Tibial nerve (tissue), 4 donors: ENCODE measurements at regions not wholly inside any gene's neighbourhood (a gene's known extent, or its start where the extent isn't known, plus 50 kb on each side); places are given as distances from the start of the nearest gene placed in this dataset.

Experiments used
- CTCF ChIP-seq, 5 experiments: fragments of 200-600 bp in 3 of 5; fragments of 450-650 bp in 2 of 5; sonication (generic) in 3 of 5; IDR thresholded peaks; one replicate each; pipeline ENCODE4 v1.5.1; 2016 to 2019; ENCODE audit warnings: antibody characterized with exemption in 5 of 5, mild to moderate bottlenecking in 3 of 5, moderate library complexity in 2 of 5
- EP300 ChIP-seq, 2 donors: sonication (generic); formaldehyde crosslinking; IDR thresholded peaks; one replicate each; pipeline ENCODE4 v1.6.1; 2017; ENCODE audit warnings: antibody characterized with exemption in 2 of 2, mild to moderate bottlenecking in 1 of 2
- POLR2A ChIP-seq, 2 donors: fragments of 450-650 bp; IDR thresholded peaks; one replicate each; pipeline ENCODE4 v1.6.1; 2017; ENCODE audit warnings: antibody characterized with exemption in 2 of 2, mild to moderate bottlenecking in 2 of 2, moderate library complexity in 2 of 2

GRCh38 chr11:38667359-38667758, 2069.3 kb upstream of the RAG2 start:
- TF ChIP-seq CTCF (IDR thresholded peaks at IDR 0.05) (no peak), EP300 (IDR thresholded peaks at IDR 0.05) (no peak), POLR2A (IDR thresholded peaks at IDR 0.05) (no peak)
